GM12891 (cell line): ENCODE measurements at regions not wholly inside any gene's neighbourhood (a gene's known extent, or its start where the extent isn't known, plus 50 kb on each side); places are given as distances from the start of the nearest gene placed in this dataset.

Source experiments
- POLR2A ChIP-seq: IDR thresholded peaks from 2 replicates; pipeline ENCODE4 v1.6.1; 2011; ENCODE audit warnings: low read depth, low read length, control low read depth
- POLR2AphosphoS5 ChIP-seq: IDR thresholded peaks from 2 replicates; pipeline ENCODE4 v1.6.1; 2011; ENCODE audit warnings: low read depth, low read length, control low read depth

DNA sequence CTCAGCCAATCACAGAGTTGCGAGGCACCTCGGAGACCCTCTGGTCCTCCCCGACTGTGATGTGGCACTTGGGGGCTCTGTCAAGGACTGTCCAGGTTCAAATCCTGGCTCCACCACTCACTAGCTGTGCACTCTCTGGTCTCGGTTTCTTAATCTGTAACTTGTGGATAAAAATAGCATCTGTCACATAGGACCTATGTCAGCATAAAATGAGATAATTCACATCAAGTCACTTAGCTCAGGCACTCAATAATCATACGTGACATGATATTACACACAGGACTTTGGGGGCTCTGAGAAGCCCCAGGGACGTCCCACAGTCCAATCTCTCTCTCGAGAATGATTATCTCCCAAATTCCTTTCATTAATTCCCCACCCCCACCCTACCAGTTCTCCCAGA is 166.4 kb downstream of the COPRS start:
- TF ChIP-seq POLR2A (no peak), POLR2AphosphoS5 (no peak)
